PC-3 (cell line): ENCODE measurements at regions not wholly inside any gene's neighbourhood (a gene's known extent, or its start where the extent isn't known, plus 50 kb on each side); places are given as distances from the start of the nearest gene placed in this dataset.

ENCODE experiments used
- ATAC-seq: fragments of 200-7000 bp; cut with Tn5 transposase; 2 replicates; pipeline ENCODE4 v1.9.1; 2020; ENCODE audit warnings: mild to moderate bottlenecking, moderate library complexity
- BruUV-seq: library from RNA; stranded (reverse); fragments of 400-500 nt; replicated peaks from 2 replicates; lab custom pipeline; 2021; lab: Mats Ljungman, UMichigan
- CTCF ChIA-PET: fragments of 300-600 bp; sonication (Branson Sonifier 250); formaldehyde crosslinking; loops from one replicate; lab custom pipeline; 2022; ENCODE audit warnings: antibody characterized with exemption; lab: Charles Lee
- POLR2A ChIA-PET: fragments of 300-600 bp; sonication (Branson Sonifier 250); formaldehyde crosslinking; loops from one replicate; lab custom pipeline; 2022; ENCODE audit warnings: antibody characterized with exemption; ENCODE audit not compliant: unreplicated experiment; lab: Charles Lee
- DNase-seq: peaks from one replicate; pipeline ENCODE4 v3.0.0-alpha.2; 2015
- H2AFZ ChIP-seq: fragments of 300-600 bp; sonication (generic); 2 replicates; pipeline ENCODE4 v1.6.0; 2016; ENCODE audit warnings: antibody characterized with exemption, low read length
- H3F3A ChIP-seq: fragments of 300-600 bp; sonication (generic); one replicate; pipeline ENCODE4 v1.6.0; 2017; ENCODE audit warnings: antibody characterized with exemption, low read length, control low read depth, mild to moderate bottlenecking; ENCODE audit not compliant: unreplicated experiment
- H3K27ac ChIP-seq: fragments of 300-600 bp; sonication (generic); 2 replicates; pipeline ENCODE4 v1.5.1; 2016; ENCODE audit warnings: mild to moderate bottlenecking, low read length
- H3K27me3 ChIP-seq: fragments of 300-600 bp; sonication (generic); 2 replicates; pipeline ENCODE4 v1.6.1; 2016; ENCODE audit warnings: low read length, mixed read lengths
- H3K36me3 ChIP-seq: fragments of 300-600 bp; sonication (generic); 2 replicates; pipeline ENCODE4 v1.6.1; 2016; ENCODE audit warnings: low read depth, mixed run types, low read length, mixed read lengths
- H3K4me1 ChIP-seq: fragments of 300-600 bp; sonication (generic); 2 replicates; pipeline ENCODE4 v1.5.1; 2016; ENCODE audit warnings: low read length; ENCODE audit not compliant: insufficient read depth
- H3K4me2 ChIP-seq: fragments of 300-600 bp; sonication (generic); 2 replicates; pipeline ENCODE4 v1.6.0; 2016; ENCODE audit warnings: low read length
- H3K4me3 ChIP-seq: fragments of 300-600 bp; sonication (generic); 2 replicates; pipeline ENCODE4 v1.5.1; 2016; ENCODE audit warnings: mild to moderate bottlenecking, low read length, mixed read lengths
- H3K79me2 ChIP-seq: fragments of 300-600 bp; sonication (generic); 2 replicates; pipeline ENCODE4 v1.6.1; 2017; ENCODE audit warnings: low read length, mixed read lengths
- H3K9ac ChIP-seq: fragments of 300-600 bp; sonication (generic); 2 replicates; pipeline ENCODE4 v1.6.0; 2016; ENCODE audit warnings: mild to moderate bottlenecking, low read length
- H3K9me2 ChIP-seq: fragments of 300-600 bp; sonication (generic); replicated peaks from 2 replicates; pipeline ENCODE4 v1.6.1; 2016; ENCODE audit warnings: mixed run types, low read length, mixed read lengths
- H3K9me3 ChIP-seq: fragments of 300-600 bp; sonication (generic); 2 replicates; pipeline ENCODE4 v1.6.1; 2016; ENCODE audit warnings: low read length, mixed read lengths
- H4K20me1 ChIP-seq: fragments of 300-600 bp; sonication (generic); 2 replicates; pipeline ENCODE4 v1.6.1; 2016; ENCODE audit warnings: low read length, mixed read lengths
- EZH2 ChIP-seq: fragments of 300-600 bp; sonication (generic); IDR thresholded peaks from one replicate; pipeline ENCODE4 v1.6.1; 2017; ENCODE audit warnings: antibody characterized with exemption, mild to moderate bottlenecking, low read length; ENCODE audit not compliant: unreplicated experiment
- EZH2phosphoT487 ChIP-seq: fragments of 300-600 bp; sonication (generic); IDR thresholded peaks from 2 replicates; pipeline ENCODE4 v1.6.1; 2018; ENCODE audit warnings: mild to moderate bottlenecking, antibody characterized with exemption, low read length, borderline replicate concordance
- intact Hi-C: fragments of 100-400 bp; cut with micrococcal nuclease; formaldehyde crosslinking; loops from 2 replicates; pipeline ENCODE4 v1.9.0; 2023
- TF ChIP-seq, protein P1 (sequence below): fragments of 300-600 bp; sonication (generic); conservative IDR thresholded peaks from 2 replicates; pipeline ENCODE4 v1.5.1; 2017; ENCODE audit warnings: antibody characterized with exemption, low read depth, mild to moderate bottlenecking, low read length

DNA sequence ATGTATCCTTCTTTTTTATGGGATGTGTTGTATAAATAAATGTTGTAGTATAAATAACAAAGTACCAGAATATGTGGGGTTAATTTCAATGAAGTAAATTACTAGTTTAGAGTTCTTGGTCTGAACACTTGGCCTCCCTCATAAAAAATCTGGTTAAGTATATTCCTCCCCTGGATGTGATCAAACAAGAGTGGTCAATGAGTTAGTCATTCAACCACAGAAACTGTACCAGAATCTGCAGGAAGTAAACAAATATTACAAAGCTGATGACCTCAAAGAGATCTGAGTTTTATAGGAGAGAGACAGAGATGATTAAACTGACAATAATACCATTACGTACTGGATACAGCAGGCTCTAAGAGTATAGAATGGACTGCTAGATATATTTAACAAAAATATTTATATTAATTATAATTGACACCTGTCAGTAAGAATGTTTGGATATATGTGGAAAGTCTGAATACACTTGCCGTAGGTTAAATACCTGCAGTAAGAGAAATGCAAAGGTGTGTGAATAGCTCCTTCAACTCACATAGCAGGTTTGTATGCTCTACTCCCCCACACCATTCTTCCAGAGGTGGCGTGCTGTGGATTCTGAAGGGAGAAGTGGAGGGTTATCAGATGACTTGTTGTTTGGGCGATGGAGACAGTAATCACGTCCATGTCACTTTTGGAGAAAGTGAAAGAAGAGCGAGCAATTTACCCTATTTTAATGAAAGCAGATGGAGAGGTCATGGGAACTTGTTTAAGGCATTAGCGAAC lies 108.3 kb upstream of the LRATD1 start:
- ATAC-seq = peak; percentile 94
- no peaks in the 10 kb centered on the region for H3F3A ChIP-seq
- peak overlapping the region; percentile 70 for H3K4me2 ChIP-seq
- H3K9ac ChIP-seq = peak overlapping the region; percentile 77
- intact Hi-C loops = loop anchor here (1.0 to 2.0 kb wide), 4 partner anchors 31 to 108 kb away; partner anchors contain the start of gene LRATD1
- BruUV-seq = TSS peak; percentile 95
- H3K36me3 ChIP-seq = no peaks in the 10 kb centered on the region
- H3K4me3 ChIP-seq = peak overlapping the region; percentile 29; the same call in 1 of the 2 replicates
- peak overlapping the region; percentile 95 for H3K27ac ChIP-seq
- H3K9me2 ChIP-seq = no peaks in the 10 kb centered on the region
- CTCF ChIA-PET = interaction anchor here (0.6 kb wide), 1 partner anchor 96 kb away, joined by 6 read pairs; no protein-coding TSS in a partner anchor
- no peaks in the 10 kb centered on the region for H3K9me3 ChIP-seq
- POLR2A ChIA-PET = no interaction called here
- H3K4me1 ChIP-seq = peaks cover 45% of the 10 kb centered on the region
- DNase-seq = peak; percentile 93
- H2AFZ ChIP-seq = peak overlapping the region; percentile 4; the same call in 1 of the 2 replicates
- H3K27me3 ChIP-seq = no peaks in the 10 kb centered on the region
- TF ChIP-seq EZH2 (no peak), EZH2phosphoT487 (no peak)
- TF ChIP-seq, protein P1, sequence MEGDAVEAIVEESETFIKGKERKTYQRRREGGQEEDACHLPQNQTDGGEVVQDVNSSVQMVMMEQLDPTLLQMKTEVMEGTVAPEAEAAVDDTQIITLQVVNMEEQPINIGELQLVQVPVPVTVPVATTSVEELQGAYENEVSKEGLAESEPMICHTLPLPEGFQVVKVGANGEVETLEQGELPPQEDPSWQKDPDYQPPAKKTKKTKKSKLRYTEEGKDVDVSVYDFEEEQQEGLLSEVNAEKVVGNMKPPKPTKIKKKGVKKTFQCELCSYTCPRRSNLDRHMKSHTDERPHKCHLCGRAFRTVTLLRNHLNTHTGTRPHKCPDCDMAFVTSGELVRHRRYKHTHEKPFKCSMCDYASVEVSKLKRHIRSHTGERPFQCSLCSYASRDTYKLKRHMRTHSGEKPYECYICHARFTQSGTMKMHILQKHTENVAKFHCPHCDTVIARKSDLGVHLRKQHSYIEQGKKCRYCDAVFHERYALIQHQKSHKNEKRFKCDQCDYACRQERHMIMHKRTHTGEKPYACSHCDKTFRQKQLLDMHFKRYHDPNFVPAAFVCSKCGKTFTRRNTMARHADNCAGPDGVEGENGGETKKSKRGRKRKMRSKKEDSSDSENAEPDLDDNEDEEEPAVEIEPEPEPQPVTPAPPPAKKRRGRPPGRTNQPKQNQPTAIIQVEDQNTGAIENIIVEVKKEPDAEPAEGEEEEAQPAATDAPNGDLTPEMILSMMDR = peak; percentile 18; the same call in 1 of the 2 replicates
- no peaks in the 10 kb centered on the region for H4K20me1 ChIP-seq
- H3K79me2 ChIP-seq = no peaks in the 10 kb centered on the region

GRCh38 chr2:14524803-14525080 lies 107.8 kb upstream of the LRATD1 start:
- intact Hi-C loops = loop anchor here (1.0 to 2.0 kb wide), 4 partner anchors 32 to 108 kb away; partner anchors contain the start of gene LRATD1
- Histone ChIP-seq H2AFZ (peak overlapping the region; percentile 4; the same call in 1 of the 2 replicates), H3K4me3 (peak overlapping the region; percentile 29; the same call in 1 of the 2 replicates), H3K4me1 (peaks cover 40% of the 10 kb centered on the region), H3K9me2 (no peaks in the 10 kb centered on the region), H3F3A (no peaks in the 10 kb centered on the region), H3K36me3 (no peaks in the 10 kb centered on the region), H4K20me1 (no peaks in the 10 kb centered on the region), H3K9me3 (no peaks in the 10 kb centered on the region), H3K79me2 (no peaks in the 10 kb centered on the region), H3K9ac (peak overlapping the region; percentile 77), H3K27ac (peak overlapping the region; percentile 95), H3K27me3 (no peaks in the 10 kb centered on the region), H3K4me2 (peak overlapping the region; percentile 70)
- DNase-seq (peak; percentile 63), ATAC-seq (peak; percentile 30)
- no TSS peak for BruUV-seq
- POLR2A ChIA-PET = no interaction called here
- CTCF ChIA-PET = interaction anchor here (0.6 kb wide), 1 partner anchor 96 kb away, joined by 6 read pairs; no protein-coding TSS in a partner anchor
- TF ChIP-seq, protein P1 = no peak
- no peak for TF ChIP-seq EZH2
- TF ChIP-seq EZH2phosphoT487 = no peak

GRCh38 chr2:14530506-14530905 lies 102.0 kb upstream of the LRATD1 start:
- peaks cover 2% of the 10 kb centered on the region for H3K4me1 ChIP-seq
- BruUV-seq = no TSS peak
- no peak for DNase-seq
- CTCF ChIA-PET = no interaction called here
- no peak overlapping the region for H3K27ac ChIP-seq
- H3F3A ChIP-seq = no peaks in the 10 kb centered on the region
- H4K20me1 ChIP-seq = no peaks in the 10 kb centered on the region
- no peaks in the 10 kb centered on the region for H3K36me3 ChIP-seq
- POLR2A ChIA-PET = no interaction called here
- no peaks in the 10 kb centered on the region for H3K27me3 ChIP-seq
- H3K79me2 ChIP-seq = no peaks in the 10 kb centered on the region
- H2AFZ ChIP-seq = no peak overlapping the region
- ATAC-seq = no peak
- H3K4me3 ChIP-seq = no peak overlapping the region
- no peaks in the 10 kb centered on the region for H3K9me3 ChIP-seq
- H3K4me2 ChIP-seq = no peak overlapping the region
- intact Hi-C loops = no loop called here
- TF ChIP-seq, protein P1 = no peak
- TF ChIP-seq EZH2phosphoT487 (no peak), EZH2 (no peak)
- no peak overlapping the region for H3K9ac ChIP-seq
- no peaks in the 10 kb centered on the region for H3K9me2 ChIP-seq
